GM18951 (cell line): ENCODE measurements at regions not wholly inside any gene's neighbourhood (a gene's known extent, or its start where the extent isn't known, plus 50 kb on each side); places are given as distances from the start of the nearest gene placed in this dataset.
"Not testable (repeated sequence)": the region's sequence is repeated elsewhere in the genome, so short reads cannot be mapped to it uniquely, and the experiment has no call there.

Source experiments
- POLR2A ChIP-seq: IDR thresholded peaks from 4 replicates; pipeline ENCODE4 v1.6.1; 2011; ENCODE audit warnings: mild to moderate bottlenecking; ENCODE audit not compliant: insufficient read length, insufficient read depth; ENCODE audit errors: extremely low read depth
- in situ Hi-C: fragments of 300-500 bp; cut with MboI; formaldehyde crosslinking; loops from one replicate; pipeline ENCODE4 v1.12.0; 2022; ENCODE audit warnings: low sequenced_read_pairs, mixed read lengths, inconsistent platforms; ENCODE audit not compliant: unreplicated experiment

GRCh38 chrX:54615109-54615508, 85.1 kb downstream of the GNL3L start:
- no peak for TF ChIP-seq POLR2A
- in situ Hi-C loops = no loop called here

GRCh38 chrX:54633641-54634040, 103.6 kb downstream of the GNL3L start:
- TF ChIP-seq POLR2A = no peak
- in situ Hi-C loops = no loop called here

GRCh38 chrX:54639018-54639345, 109.0 kb downstream of the GNL3L start:
- no peak for TF ChIP-seq POLR2A
- in situ Hi-C loops = no loop called here

- TF ChIP-seq POLR2A = peak; percentile 47
- in situ Hi-C loops = no loop called here
Observed at GRCh38 chrX:54639346-54640102, 109.5 kb downstream of the GNL3L start.

GRCh38 chrX:54640103-54640690, 110.2 kb downstream of the GNL3L start:
- TF ChIP-seq POLR2A = no peak
- in situ Hi-C loops = no loop called here

- in situ Hi-C loops = no loop called here
Observed at GRCh38 chrX:54640736-54641135, 110.7 kb downstream of the GNL3L start.

GRCh38 chrX:54641530-54641929, 111.5 kb downstream of the GNL3L start:
- no peak for TF ChIP-seq POLR2A

More at GRCh38 chrX:54640736-54641135, 110.7 kb downstream of the GNL3L start:
- TF ChIP-seq POLR2A = no peak

GRCh38 chrX:54647607-54648006, 117.6 kb downstream of the GNL3L start:
- in situ Hi-C loops = not testable (repeated sequence)

More at GRCh38 chrX:54641530-54641929, 111.5 kb downstream of the GNL3L start:
- in situ Hi-C loops = no loop called here

GRCh38 chrX:54659547-54659946, 129.5 kb downstream of the GNL3L start:
- TF ChIP-seq POLR2A = no peak
- in situ Hi-C loops = no loop called here

- no peak for TF ChIP-seq POLR2A
- in situ Hi-C loops = no loop called here
Observed at GRCh38 chrX:54675762-54676161, 122.3 kb downstream of the ITIH6 start.

- TF ChIP-seq POLR2A = no peak
- in situ Hi-C loops = no loop called here
Observed at GRCh38 chrX:54695231-54695630, 102.8 kb downstream of the ITIH6 start.

- no peak for TF ChIP-seq POLR2A
- in situ Hi-C loops = no loop called here
Observed at GRCh38 chrX:54695816-54696487, 102.1 kb downstream of the ITIH6 start.
